GM21786 (cell line): ENCODE measurements at regions not wholly inside any gene's neighbourhood (a gene's known extent, or its start where the extent isn't known, plus 50 kb on each side); places are given as distances from the start of the nearest gene placed in this dataset.

Source experiments
- ATAC-seq: cut with Tn5 transposase; IDR thresholded peaks from one replicate; pipeline ENCODE4 v1.9.1; 2021; ENCODE audit not compliant: unreplicated experiment

DNA sequence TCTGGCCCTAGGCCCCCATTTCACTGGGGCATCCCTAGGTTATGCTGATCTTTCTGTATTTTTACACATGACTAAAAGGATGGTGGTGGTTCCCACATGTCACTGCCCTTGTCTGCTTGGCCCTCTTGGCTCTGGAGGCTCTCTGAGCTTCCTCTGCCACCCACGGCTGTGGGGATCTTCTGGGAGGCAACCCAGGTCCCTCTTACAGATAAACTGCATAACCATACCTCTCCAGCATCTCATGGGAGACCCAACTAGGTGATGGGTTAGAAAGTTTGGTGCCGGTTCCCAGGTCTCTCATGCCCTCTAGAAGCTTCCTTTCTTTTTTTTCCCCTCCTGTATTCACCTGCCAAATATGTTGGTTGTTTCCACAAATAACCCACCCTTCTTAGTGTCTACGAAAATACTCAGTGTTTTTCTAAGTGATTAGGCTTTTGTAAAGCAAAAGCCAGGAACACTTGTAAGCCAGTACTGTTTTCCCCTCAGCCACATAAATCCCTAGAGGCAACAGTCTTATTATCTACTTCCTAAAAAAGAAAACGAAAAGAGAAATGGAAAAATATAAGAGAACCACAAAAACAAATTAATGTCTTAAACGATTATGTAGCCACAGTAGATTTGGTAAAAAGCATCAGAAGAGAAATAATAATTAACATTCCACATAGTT is 71.7 kb upstream of the SMLR1 start:
- no peak for ATAC-seq

DNA sequence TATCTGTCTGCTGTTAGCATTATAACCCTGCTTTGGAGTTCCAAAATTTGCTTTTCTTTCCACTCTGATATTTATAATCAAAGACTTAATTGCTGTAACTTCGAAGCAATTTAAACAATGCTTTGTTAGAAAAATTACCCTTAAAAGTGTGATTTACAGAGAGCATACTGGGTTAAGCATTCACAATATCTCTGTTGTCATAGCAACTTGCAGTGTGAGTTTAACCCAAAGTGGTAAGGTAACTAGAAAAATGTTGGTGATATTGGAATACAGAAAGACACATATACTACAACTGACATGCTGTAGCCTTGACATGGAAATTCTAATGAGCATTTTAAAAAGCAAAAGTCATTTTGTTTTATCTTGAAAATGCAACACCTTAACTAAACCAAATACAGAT is 70.4 kb upstream of the SMLR1 start:
- no peak for ATAC-seq

DNA sequence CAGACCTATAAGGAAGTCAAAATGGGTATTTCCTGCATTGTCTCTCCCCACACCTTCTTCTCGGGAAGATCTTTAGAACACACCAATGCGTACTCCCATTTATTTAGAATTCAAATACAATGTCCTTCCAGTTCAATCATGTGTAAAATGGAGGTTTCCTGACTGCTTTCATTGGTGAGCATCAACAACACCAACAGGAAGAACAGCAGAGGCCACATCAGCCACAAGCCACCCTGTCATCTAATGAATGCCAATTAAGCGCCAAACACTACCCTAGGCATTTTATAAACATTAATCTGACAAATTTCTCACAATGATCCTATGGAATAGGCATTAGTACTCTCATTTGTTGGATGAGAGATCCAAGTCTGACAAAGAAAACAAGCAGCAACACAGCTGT is 68.4 kb upstream of the SMLR1 start:
- no peak for ATAC-seq

DNA sequence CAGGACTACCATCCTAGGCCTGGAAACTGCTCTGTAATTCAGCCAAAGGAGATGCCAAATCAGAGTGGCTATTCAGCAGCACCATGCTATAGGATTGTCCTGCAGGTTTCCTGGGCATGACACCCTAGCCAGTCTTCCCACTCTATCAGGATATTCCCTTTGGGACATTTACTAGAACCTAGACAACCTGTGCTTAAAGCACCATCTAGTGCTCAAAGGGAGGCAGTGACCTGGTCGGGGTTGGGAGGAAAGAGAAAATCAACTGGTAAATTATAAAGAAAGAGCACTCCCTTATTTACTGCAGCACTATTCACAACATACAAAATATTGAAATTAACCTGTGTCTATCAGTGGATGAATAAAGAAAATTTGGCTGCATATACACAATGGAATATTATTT is 67.2 kb upstream of the SMLR1 start:
- no peak for ATAC-seq

DNA sequence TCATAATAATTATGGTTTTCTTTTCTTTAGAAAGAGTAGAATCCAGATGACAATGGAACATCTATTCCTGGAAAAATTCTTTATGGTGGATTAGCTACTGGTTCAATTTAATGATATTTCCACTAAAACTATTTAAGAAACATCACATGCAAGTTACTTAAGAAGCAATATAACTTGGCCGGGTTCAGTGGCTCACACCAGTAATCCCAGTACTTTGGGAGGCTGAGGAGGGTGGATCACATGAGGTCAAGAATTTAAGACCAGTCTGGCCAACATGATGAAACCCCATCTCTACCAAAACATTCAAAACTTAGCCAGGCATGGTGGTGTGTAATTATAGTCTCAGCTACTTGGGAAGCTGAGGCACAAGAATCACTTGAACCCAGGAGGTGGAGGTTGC is 65.9 kb upstream of the SMLR1 start:
- ATAC-seq, result no peak

DNA sequence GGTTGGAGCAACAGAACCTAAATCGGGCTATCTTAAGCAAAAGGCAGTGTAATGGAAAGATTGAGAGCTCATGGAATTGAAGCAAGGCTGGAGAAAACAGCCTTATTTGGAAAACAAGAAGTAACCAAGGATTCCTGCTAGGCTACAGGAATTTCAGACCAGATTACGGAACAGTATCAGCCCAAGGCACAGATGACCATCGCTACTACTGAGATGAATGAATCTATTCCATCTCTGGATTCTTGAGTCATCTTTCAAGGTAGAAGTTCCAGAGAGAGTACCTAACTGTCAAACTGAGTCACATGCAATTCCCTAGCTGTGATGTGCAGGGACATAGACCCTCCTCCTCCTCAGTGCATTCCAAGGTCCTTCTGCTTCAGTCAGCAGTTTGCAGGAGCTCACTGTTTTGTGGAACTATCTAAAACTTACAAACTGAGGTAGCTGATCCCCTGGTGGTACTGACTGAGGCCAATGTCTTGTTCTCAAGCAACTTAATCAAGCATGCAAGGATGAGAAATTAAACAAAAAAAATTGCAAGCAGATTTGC is 62.0 kb upstream of the SMLR1 start:
- ATAC-seq, result no peak

DNA sequence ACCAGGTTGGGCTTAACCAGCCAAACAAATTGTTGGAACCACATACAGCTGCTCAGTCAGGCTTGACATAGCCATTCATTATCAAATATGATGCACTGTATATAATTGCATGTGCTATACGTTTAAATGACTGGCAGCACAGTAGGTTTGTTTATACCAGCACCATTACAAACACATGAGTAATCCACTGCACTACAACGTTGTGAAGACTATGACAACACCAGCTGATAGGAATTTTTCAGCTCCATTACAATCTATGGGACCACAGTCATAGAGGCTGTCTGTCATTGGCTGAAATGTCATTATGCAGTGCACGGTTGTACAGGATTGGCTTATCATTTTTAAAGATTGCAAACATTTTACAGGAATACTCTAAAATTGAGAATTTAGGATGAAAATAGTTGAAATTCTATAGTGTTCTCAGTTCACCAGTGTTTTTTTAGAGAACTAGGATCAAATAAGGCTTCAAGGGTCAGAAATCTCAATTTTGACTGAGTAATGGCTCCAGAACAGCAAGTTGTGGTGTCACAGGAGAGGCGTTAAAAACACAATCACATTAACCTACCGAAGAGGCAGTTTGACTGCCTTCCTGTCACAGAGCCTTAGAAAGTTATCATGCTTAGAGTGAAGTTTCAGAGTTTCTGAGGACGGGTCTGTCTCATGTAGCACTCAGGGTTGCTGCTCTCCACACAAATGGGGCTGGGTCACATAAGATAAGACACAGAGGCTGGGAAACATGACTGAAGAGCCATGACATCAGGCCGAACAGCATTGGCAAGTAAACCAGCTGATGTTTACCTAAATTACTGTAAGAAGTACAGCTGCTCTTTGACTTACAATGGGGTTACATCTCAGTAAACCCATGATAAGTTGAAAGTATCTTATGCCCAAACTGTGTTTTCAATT is 60.7 kb upstream of the SMLR1 start:
- no peak for ATAC-seq

DNA sequence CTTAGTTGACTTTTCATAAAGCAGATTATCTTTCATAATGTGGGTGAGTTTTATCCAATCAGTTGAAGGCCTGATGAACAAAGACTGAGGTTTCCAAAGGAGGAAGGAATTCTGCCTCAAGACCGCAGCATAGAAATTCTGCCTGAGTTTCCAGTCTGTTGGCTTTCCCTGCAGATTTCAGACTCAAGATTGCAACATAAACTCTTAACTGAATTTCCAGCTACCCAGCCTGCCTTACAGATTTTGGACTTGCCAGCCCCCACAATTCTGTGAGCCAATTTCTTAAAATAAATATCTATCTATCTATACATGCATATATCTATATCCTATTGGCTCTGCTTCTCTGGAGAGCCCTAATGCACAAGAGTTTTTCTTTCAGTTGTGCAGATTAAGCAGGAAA is 57.3 kb upstream of the SMLR1 start:
- no peak for ATAC-seq

DNA sequence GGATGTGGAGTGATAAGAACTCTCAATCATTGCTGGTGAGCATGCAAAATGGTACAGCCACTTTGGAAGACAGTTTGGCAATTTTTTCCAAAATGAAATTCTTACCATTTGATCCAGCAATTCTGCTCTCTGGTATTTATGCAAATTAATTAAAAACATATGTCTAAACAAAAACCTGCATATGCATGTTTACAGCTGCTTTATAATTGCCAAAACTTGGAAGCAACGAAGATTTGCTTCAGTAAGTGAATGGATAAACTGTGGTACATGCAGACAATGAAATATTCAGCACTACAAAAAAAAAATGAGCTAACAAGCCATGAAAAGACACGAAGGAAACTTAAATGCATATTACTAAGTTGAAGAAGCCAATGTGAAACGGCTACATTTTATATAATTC is 55.5 kb upstream of the SMLR1 start:
- no peak for ATAC-seq

DNA sequence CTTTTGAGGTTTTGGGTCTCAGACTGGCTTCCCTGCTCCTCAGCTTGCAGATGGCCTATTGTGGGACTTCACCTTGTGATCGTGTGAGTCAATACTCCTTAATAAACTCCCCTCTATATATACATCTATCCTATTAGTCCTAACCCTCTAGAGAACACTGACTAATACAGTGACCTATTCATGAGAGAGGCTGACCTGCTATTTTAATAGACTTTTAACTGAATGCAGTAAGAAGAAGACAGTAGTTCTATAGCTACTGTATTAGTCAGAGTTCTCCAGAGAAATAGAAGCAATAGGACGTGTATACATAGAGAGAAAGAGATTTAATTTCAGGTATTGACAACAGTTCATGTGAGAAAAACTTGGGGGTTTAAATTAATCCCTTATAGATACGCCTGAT is 53.3 kb upstream of the SMLR1 start:
- ATAC-seq, result no peak

DNA sequence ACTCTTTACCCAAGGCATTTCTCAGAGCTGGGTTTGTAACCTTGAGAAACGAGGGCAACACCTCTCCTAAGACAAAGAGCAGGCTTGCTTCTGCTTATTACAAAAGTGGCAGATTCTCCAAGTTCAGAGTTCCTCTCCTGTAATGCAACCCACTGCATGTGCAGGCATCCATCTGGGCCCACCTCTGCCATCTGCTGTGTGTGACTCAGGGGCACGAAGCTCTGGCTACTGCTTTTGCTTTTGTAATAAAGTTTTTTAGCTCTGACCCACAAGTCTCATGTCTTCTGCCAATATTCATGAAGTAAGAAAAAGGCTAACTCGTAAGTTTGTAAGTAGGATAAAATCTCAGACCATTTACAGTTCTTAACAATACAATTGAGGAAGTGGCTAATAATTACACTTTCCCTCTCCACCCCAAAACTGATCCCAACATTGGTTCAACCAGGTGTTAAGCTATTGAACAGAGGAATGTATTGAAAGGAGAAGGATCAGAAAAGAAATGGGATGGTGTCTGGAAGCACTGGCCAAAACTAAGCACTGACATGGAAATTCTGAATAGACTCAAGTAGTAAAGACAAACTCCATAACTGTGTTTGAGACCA is 51.7 kb upstream of the SMLR1 start:
- no peak for ATAC-seq

DNA sequence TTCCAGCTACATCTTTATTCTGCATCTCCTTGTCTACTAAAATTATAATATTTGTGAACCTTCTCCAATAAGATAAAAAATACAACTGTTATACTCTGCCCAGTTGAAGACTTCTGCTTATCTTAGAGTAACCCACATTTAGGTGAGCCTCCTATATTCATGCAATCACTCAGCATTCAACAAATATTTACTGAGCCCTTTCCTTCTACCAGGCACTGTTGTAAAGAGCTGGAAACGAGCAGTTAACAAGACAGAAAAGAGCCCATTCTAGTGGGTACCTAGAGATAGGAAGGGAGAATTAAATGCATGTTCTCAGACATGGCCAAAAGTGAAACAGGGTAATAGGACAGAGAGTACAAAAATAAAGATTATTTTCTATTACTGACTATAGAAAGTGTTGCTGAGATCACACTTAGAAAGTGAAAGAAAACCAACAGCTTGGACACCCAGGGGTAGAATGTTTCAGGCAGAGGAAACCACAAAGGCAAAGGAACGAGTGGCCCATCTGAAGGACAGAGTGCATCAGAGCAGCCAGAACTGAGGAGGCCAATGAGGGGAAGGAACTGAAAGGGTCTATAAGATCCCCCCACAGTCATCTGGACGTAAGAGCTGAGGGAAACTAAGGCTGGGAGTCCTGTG is 50.8 kb upstream of the SMLR1 start:
- ATAC-seq, result peak; percentile 96
